ENCODE measurements at regions not wholly inside any gene's neighbourhood (a gene's known extent, or its start where the extent isn't known, plus 50 kb on each side); places are given as distances from the start of the nearest gene placed in this dataset.
"Not testable (repeated sequence)": the region's sequence is repeated elsewhere in the genome, so short reads cannot be mapped to it uniquely, and the experiment has no call there.

GRCh38 chr2:139538332-139539020, 758.3 kb upstream of the NXPH2 start:
- peak; percentile 19 for DNase-seq

GRCh38 chr2:139529080-139529479, 748.9 kb upstream of the NXPH2 start:
- no peak for DNase-seq

- DNase-seq, result no peak
These were observed 746.6 kb upstream of the NXPH2 start for GRCh38 chr2:139526781-139527180.

DNA sequence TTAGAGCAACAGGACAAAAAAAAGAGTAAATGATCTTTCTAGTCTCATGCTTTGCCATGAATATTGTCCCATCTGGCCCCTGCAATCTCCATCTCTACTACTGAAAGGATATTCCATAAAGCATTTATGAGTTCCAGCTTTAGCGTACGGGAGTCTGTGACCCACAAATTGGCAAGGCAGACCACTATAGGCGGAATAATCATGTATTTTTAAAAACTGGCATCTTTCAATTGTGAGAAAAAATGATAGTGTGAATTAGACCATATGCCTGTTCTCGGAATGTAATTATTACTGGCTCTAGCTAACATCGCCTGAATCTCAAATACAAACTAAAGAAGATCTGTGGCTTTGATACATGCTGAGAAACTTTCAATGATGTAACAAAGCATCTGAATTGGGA, 738.1 kb upstream of the NXPH2 start:
- no peak for DNase-seq

- no peak for DNase-seq
These were observed 734.8 kb upstream of the NXPH2 start for GRCh38 chr2:139514951-139515350.

DNA sequence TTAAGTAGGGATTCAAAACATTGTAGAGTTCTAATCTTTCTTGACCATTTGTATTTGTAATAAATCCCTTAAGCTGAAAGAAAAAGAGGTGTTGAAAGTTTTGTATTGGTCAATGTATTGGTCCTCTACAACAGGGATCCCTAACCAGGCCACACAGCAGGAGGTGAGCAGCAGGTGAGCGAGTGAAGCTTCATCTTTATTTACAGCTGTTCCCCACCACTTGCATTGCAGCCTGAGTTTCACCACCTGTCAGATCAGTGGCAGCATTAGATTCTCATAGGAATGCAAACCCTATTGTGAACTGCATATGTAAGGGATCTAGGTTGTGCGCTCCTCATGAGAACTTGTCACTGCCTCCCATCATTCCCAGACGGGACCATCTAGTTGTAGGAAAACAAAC, 715.7 kb upstream of the NXPH2 start:
- DNase-seq, result no peak

DNA sequence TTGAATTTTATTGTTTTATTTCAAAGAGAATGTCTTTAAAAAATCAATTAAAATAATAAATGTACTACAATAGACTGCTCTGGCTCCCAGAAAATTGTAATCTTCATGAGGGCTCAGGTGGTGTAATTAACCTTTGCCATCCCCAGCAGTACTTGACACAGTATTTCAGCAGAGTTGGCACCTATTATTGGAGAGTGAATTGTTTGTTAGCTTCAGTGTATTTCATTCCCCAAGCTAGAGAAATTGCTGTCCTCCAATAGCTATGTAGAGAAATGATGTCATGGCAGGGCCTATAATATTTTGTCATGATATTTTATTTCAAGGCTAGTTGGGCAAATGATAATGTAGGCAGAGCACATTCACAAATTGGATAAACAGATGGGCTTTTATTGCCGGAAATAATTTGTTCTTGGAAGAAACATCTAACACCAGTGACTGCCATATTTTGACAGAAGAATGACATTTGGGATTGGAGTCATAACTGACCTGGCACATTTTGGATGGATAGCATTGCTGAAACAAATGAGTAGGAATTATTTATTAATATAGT, 712.0 kb upstream of the NXPH2 start:
- no peak for DNase-seq

DNA sequence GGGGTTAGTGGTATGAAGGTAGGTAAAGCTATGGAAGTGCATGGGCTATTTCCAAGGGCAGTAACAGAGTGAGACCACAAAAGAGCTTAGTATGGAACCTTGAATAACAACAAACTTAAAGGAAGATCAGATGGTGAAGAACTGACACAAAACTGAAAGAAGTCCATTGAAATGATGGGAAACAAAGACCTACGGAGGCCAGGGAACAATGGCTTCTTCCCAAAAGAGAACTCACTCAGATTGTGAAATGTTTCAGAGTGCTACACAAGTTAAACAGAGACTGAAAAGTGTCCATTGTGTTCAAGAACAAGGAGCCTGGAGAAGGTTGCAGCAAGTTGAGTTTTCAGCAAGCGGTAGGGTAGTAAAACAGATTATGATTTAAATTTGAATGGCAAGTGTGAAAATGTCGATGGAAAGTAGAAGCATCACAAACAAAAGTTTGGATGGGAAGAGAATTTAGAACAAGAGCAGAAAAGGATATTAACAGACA, 700.0 kb upstream of the NXPH2 start:
- DNase-seq, result no peak

DNA sequence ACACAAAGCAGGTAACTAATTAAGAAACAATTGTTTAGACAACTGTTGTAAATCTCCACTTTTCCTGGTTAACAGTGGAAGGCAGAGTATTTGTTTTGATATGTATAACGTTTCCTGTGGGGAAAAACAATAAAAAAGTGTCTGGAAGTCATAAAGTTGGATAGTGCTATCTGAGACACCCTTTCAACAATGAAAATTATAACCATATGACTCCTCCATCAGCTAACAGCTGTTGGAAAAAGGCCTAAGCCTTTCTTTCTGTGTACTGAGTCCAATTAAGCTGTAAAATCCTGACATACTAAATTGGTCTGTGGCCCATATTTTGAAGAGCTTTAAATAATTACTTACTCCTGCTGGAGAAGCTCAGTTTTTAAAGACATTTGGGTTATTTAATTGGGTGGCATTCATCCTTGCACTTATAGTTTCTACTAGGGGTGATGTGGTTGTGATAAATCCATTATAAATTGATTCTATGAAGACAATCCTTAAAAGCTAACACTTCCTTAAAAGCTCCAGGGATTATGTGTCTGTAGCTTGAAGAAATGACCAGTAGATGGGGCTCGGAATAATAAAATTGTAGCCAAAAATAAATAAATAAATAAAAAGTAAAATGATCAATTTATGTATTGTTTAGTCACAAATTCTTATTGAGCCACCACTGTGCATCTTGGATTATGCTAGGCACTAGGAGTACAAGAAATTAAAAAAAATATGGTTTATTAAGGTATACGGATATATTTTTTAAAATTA, 698.1 kb upstream of the NXPH2 start:
- DNase-seq, result no peak

- no peak for DNase-seq
These were observed 697.4 kb upstream of the NXPH2 start for GRCh38 chr2:139477618-139478017.

GRCh38 chr2:139469985-139470384, 689.8 kb upstream of the NXPH2 start:
- DNase-seq, result no peak

GRCh38 chr2:139465789-139466188, 685.6 kb upstream of the NXPH2 start:
- DNase-seq, result no peak

- no peak for DNase-seq
These were observed 677.7 kb upstream of the NXPH2 start for GRCh38 chr2:139457873-139458272.

DNA sequence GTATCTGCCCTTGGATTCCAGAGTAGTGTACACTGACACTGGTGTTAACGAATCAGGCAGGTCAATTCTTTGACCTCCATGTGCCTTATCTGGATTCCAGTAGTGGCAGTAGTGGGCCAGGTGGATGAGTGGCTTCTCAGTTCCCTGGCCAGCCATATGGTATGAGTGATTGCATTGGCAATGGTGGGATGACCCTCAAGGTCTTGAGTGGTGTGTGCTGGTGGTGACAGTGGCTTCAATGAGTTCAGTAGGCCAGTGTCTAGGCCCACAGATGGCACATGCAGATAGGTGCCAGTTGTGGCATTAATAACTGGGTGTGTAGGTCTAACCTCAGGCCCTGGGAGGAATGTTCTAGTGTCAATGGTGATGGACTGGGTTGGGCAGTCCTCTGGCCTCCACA, 674.1 kb upstream of the NXPH2 start:
- DNase-seq, result no peak

- no peak for DNase-seq
These were observed 658.9 kb upstream of the NXPH2 start for GRCh38 chr2:139439100-139439499.

- DNase-seq, result no peak
These were observed 658.3 kb upstream of the NXPH2 start for GRCh38 chr2:139438478-139438877.

DNA sequence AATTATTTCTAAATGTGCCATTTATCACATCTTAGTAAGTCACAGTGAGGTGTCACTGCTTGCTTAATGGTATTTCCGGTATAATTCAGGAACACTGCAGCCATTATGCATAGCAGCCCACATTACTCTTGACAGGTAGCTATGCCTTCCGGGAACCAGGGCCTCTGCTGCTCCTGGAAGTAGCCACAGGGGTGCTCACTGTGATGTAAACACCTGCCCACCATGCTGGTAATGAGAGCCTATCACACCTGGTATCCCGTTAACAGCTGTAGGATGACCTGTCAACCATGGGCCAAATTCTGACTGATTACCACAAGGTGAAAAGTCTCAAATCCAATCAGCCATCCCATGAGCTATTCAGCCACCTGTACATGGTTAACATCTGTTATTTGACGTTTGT, 647.0 kb upstream of the NXPH2 start:
- DNase-seq, result no peak

GRCh38 chr2:139424101-139424500, 643.9 kb upstream of the NXPH2 start:
- DNase-seq, result no peak

GRCh38 chr2:139411236-139411635, 631.0 kb upstream of the NXPH2 start:
- DNase-seq, result peak; percentile 9

GRCh38 chr2:139410833-139411174, 630.6 kb upstream of the NXPH2 start:
- peak; percentile 46 for DNase-seq

- not testable (repeated sequence) for DNase-seq
These were observed 630.1 kb upstream of the NXPH2 start for GRCh38 chr2:139410147-139410832.

- no peak for DNase-seq
These were observed 629.0 kb upstream of the NXPH2 start for GRCh38 chr2:139409212-139409611.

DNA sequence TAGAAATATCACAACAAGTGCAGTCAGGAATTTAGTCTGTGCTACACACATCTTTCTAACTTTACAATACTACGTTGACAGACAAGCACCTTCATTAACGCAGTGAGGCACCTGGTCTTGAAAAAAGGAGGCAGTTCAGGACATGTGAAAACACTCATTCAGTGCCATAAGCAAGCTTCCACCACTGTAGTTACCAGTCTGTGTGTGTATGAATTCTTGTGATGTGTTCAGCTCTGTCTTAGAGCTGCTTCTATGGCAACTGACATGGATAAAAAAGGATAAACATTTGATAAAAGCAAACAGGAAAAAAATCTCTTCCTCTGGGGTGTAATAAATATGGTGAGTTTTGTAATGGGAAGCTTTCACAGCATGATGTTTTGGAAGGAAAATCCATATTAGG, 623.8 kb upstream of the NXPH2 start:
- no peak for DNase-seq

- DNase-seq, result no peak
These were observed 614.6 kb upstream of the NXPH2 start for GRCh38 chr2:139394801-139395200.
